HG02798 (cell line): ENCODE measurements at regions not wholly inside any gene's neighbourhood (a gene's known extent, or its start where the extent isn't known, plus 50 kb on each side); places are given as distances from the start of the nearest gene placed in this dataset.

Experiments used
- ATAC-seq: cut with Tn5 transposase; IDR thresholded peaks from one replicate; pipeline ENCODE4 v1.9.1; 2021; ENCODE audit warnings: mild to moderate bottlenecking; ENCODE audit not compliant: unreplicated experiment, poor library complexity

DNA sequence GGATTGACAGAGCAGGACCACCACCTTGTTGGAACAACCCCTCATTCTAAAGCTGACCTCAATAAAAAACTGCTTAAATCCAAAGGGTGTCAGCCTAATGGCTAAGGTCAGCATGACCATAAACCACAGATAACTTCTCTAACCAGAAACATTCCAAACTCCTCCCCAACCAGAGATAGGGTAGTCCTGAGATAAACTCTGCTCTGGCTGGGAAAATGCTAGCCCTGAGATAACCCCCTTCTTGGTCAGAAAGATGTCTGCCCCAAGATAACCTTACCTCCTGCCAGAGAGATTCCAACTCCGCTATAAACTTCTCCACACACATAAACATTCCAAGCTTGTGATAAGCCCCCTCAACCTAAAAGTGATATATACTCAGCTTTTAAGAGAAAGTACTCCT, 364.8 kb upstream of the RBMY1B start:
- no peak for ATAC-seq

- ATAC-seq, result no peak
Observed at GRCh38 chrY:21149971-21150370, 361.2 kb upstream of the RBMY1B start.

DNA sequence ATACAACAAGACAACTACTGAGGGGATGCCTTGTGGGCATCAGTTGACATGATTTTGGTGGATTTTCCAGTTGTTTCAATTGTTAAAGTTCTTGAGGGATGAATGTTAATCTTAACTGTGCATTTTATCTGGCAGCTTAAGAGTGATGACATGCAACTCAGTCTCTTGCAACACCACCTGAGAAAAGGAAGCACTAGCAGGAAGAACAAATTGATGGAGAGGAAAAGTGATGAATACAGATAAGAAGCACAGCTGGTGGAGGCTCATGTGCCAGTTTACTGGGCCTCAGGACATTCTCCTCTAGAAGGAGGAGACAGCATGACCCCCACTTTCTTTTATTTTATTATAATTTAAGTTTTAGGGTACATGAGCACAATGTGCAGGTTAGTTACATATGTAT, 341.3 kb upstream of the RBMY1B start:
- ATAC-seq, result no peak

DNA sequence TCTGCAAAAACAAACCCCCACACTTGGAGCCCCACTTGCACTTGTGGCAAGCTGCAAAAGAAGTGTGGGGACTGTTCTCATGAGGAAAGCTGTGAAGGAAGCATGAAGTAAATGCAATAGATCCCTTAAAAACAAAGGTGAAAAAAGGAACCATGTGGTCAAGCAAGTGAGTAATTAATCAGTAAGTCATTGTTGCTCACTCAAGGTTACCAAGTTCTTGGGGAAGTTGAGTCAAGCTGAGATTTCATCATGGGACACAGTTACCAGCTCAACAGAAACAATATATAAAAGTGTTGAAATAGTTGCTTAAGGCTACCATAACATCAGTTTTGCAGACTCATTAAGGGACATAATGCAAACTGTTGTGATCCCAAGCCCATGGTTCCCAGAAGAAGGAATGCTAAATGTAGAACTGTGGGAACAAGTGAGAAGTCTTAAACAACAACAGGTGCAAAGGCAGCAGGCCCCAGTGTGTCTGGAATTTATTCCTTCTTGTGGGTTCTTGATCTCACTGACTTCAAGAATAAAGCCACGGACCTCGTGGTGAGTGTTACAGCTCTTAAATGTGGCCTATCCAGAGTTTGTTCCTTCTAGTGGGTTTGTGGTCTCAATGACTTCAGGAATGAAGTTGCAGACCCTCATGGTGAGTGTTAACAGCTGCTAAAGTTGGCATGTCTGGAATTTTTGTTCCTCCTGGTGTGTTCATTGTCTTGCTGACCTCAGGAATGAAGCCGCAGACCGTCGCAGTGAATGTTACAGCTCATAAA, 336.3 kb upstream of the RBMY1B start:
- no peak for ATAC-seq

- no peak for ATAC-seq
Observed at GRCh38 chrY:21175505-21175904, 335.6 kb upstream of the RBMY1B start.

GRCh38 chrY:21177306-21177800, 333.8 kb upstream of the RBMY1B start:
- ATAC-seq, result no peak

DNA sequence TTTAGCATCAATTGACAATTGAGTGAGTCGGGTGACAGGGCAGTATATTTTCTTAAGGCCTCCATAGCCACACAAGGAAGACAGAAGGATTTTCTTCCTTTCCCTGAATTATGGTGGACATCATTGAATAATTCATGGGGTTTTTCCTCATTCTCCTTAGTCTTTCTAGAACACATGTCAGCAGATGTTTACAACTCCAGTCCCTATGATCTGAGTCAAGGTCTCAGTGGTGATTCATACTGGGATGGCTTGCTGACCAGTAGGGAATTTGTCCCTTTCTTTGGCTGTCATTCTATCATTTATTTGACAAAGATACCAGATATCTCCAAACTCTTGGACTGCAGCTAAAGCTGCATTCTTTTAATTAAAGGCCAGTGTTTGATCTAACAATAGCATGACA, 332.9 kb upstream of the RBMY1B start:
- ATAC-seq, result no peak

DNA sequence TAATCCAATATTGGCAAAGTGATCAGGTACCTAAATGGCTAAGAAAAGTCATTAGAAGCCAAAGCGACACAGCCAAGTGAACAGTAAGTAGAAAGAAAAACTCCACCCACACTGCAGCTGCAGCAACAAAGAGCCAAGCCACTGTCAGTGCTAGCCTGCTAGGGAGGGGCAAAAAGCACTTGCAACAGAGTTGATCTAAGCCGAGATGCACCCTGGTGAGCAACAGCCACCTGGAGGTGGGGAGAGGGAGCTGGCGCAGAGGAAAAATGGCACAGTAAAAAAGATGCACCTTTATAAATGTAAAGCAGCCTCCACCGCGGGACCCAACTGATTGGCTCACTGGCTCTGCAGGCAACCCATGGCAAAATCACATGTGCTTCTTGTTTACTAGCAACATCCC, 330.2 kb upstream of the RBMY1B start:
- ATAC-seq, result no peak

DNA sequence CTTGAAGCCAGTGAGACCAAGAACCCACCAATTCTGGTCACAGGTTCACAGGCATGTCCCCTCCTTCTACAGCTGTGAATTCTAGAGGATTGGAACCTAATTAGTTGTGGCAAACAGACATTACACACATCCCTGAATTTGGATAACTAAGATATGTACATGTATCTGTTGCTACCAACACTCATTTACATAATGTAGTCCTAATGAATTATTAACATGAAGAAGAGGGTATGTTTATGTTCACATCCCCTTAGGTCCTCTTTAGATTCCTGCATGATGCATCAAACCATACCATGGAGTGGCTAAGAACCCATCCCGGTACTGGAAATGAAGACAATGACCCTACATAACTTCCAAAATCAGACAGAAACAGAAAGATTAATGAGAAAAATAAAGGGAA, 326.9 kb upstream of the RBMY1B start:
- no peak for ATAC-seq

GRCh38 chrY:21185419-21186105, 325.6 kb upstream of the RBMY1B start:
- ATAC-seq, result no peak

GRCh38 chrY:21192694-21193093, 318.4 kb upstream of the RBMY1B start:
- ATAC-seq, result no peak

- no peak for ATAC-seq
Observed at GRCh38 chrY:21200246-21200645, 310.9 kb upstream of the RBMY1B start.

DNA sequence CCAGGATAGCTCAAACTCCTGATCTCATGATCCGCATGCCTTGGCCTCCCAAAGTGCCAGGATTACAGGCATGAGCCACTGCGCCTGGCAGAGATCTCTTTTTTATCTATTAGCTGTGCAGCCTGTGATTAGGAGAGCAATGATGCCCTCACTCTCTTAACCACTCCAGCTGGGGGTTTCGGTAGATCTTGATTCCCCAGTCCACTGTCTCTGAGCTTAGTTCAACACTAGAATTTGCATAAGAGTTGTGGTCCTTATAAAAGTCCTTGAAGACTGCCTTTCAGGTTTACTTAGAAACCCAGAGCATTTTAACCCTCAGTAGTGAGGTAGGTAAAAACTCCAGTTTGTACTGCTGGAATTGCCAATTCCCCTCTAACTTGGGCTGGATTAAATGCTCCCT, 283.3 kb upstream of the RBMY1B start:
- peak; percentile 98 for ATAC-seq

GRCh38 chrY:21240221-21240620, 270.9 kb upstream of the RBMY1B start:
- peak; percentile 99 for ATAC-seq

DNA sequence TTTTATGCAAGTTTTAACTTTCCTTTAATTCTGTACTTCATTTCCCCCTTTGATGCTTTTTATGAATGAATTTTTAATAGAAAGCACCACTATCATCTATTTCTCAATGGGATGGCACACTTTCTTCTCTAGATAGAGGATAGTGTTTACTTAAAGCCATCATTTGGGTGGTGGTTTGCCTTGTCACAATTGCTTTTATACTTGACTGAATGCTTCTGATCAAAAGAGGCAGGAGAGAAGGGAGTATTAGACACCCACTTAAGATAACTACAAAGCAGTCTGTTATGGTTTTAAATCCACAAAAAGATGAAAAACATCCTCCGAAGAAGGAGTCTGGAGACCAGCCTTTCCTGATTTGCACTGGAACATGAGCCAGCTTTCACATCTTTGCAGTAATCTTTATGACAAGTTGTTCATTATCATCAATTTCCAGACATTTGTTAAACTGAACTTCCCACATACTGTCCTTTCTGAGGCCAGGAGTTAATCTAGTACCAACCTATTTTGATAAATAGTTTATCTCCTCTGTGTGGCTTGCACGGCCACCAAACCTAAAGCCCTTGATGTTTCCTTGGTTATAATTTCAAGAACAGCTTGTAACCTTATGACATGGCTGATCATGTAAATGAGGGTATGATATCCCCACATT, 270.4 kb upstream of the RBMY1B start:
- no peak for ATAC-seq

- ATAC-seq, result no peak
Observed at GRCh38 chrY:21242793-21243192, 268.3 kb upstream of the RBMY1B start.

DNA sequence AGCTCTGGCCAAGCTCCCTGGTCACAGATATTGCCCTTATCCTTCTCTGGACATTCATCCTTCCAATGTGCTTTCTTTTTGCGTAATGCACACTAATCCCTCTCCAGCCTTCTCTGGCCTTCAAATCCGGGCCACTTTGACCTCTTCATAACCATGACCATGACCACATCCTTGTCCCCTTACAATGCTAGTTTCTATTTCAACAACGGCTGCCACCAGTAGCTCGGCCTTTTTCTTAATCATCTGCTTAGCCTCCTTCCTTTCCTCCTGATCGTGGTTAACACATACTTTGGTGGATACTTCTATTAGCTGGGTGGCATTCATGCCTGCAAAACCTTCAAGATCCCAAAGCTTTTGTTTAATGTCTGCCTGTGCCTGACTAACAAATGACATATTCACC, 264.4 kb upstream of the RBMY1B start:
- ATAC-seq, result no peak

- ATAC-seq, result no peak
Observed at GRCh38 chrY:21248591-21248990, 262.5 kb upstream of the RBMY1B start.

DNA sequence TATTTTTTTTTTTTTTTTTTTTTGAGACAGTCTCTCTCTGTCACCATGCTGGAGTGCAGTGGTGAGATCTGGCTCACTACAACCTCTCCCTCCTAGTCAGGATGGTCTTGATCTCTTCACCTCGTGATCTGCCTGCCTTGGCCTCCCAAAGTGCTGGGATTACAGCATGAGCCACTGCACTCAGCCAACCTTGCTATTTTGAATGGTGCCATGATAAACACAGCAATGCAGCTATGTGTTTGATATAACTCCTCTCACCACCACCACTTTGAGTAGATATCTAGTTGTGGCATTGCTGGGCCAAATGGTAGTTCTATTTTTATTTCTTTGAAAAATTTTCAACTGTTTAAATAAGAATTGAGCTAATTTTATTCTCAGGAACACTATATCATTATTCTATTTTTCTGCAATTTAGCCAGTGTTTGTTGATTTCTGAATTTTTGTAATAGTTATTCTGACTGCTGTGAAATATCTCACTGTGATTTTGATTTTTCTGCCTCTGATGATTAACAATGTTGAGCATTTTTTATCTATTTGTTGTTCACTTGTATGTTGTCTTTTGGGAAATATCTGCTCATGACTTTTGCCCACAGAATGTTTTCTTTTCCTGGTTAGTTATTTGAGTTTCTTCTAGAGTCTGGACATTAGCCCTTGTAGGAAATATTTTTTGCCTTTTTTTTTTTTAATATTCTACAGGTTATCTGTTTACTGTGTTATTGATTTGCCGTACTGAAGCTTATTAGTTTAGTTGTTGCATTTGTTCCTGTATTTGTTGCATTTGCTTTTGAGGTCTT, 257.5 kb upstream of the RBMY1B start:
- no peak for ATAC-seq

DNA sequence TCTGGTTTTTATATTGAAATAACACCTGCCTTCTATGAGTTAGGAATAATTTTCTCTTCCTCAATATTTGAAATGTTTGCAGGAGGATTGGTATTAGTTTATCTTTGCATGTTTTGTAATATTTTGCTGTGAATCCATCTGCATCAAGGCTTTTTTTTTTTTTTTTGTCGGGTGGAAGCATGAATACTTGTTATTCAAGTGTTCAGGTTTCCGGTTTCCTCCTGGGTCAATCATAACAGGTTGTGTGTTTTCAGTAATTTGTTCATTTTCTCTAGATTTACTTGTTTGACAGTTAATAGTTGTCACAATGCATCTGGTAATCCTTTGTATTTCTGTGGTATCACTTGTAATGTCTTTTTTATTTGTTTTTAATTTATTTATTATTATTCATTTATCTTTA, 256.7 kb upstream of the RBMY1B start:
- ATAC-seq, result no peak

DNA sequence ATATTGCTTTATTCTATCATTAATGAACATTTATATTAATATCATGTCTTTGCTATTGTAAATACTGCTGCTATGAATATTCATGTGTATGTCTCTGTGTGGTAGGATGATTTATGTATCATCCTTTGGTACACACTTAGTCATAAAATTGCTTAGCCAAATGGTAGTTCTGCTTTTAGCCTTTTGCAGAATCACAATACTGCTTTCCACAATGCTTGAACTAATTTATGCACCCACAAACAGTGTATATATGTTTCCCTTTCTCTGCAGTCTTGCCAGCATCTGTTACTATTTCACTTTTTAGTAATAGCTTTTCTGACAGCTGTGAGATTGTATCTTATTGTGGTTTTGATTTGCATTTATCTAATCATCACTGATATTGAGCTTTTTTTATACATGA, 254.3 kb upstream of the RBMY1B start:
- peak; percentile 84 for ATAC-seq
